IPS-18a (cell line): ENCODE measurements at regions not wholly inside any gene's neighbourhood (a gene's known extent, or its start where the extent isn't known, plus 50 kb on each side); places are given as distances from the start of the nearest gene placed in this dataset.

ENCODE experiments used
- H3K27ac ChIP-seq: one replicate; pipeline ENCODE4 v1.5.1; 2013; ENCODE audit warnings: low read length
- H3K27me3 ChIP-seq: one replicate; pipeline ENCODE4 v1.6.1; 2013; ENCODE audit warnings: mild to moderate bottlenecking, low read length; ENCODE audit not compliant: control insufficient read depth, insufficient read depth
- H3K36me3 ChIP-seq: one replicate; pipeline ENCODE4 v1.6.1; 2013; ENCODE audit warnings: low read depth, low read length; ENCODE audit not compliant: control insufficient read depth
- H3K4me1 ChIP-seq: one replicate; pipeline ENCODE4 v1.6.1; 2013; ENCODE audit warnings: low read depth, low read length; ENCODE audit not compliant: control insufficient read depth
- H3K4me3 ChIP-seq: one replicate; pipeline ENCODE4 v1.5.1; 2013; ENCODE audit warnings: low read length
- H3K9ac ChIP-seq: one replicate; pipeline ENCODE4 v1.6.1; 2013; ENCODE audit warnings: mild to moderate bottlenecking, low read length, moderate library complexity
- H3K9me3 ChIP-seq: one replicate; pipeline ENCODE4 v1.6.1; 2013; ENCODE audit warnings: low read depth, low read length; ENCODE audit not compliant: control insufficient read depth

- no peak overlapping the region for H3K4me3 ChIP-seq
- H3K27me3 ChIP-seq: no peaks in the 10 kb centered on the region
- H3K9ac ChIP-seq: no peak overlapping the region
- H3K36me3 ChIP-seq: no peaks in the 10 kb centered on the region
- H3K4me1 ChIP-seq: peaks cover 6% of the 10 kb centered on the region
- no peaks in the 10 kb centered on the region for H3K9me3 ChIP-seq
- H3K27ac ChIP-seq: no peak overlapping the region
These were observed 80.1 kb upstream of the PLSCR5 start for GRCh38 chr3:146685050-146685814.

DNA sequence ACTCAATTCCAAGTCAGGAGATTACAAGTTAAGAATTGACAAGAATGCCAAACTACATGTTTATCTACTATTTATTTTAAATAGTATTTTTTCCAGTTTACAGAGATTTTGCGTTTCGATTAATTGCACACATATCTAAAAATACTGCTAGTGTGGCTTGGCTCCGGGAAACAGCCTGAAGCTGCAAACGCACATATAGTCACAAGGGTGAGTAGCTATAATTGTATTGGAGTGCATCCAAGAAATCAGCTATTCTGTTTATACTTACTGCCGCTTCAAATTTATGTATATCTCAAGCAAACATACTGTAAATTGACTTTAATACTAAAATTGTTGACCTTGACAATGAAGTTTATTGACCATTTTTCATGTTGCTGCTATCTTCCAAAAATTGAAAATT lies 77.0 kb upstream of the PLSCR5 start:
- no peaks in the 10 kb centered on the region for H3K27me3 ChIP-seq
- no peak overlapping the region for H3K27ac ChIP-seq
- H3K4me3 ChIP-seq: no peak overlapping the region
- no peaks in the 10 kb centered on the region for H3K36me3 ChIP-seq
- H3K4me1 ChIP-seq: peaks cover 6% of the 10 kb centered on the region
- no peak overlapping the region for H3K9ac ChIP-seq
- H3K9me3 ChIP-seq: no peaks in the 10 kb centered on the region

GRCh38 chr3:146680617-146681016 lies 75.5 kb upstream of the PLSCR5 start:
- Histone ChIP-seq H3K27ac (no peak overlapping the region), H3K4me1 (peaks cover 6% of the 10 kb centered on the region), H3K9me3 (no peaks in the 10 kb centered on the region), H3K36me3 (no peaks in the 10 kb centered on the region), H3K4me3 (no peak overlapping the region), H3K9ac (no peak overlapping the region), H3K27me3 (no peaks in the 10 kb centered on the region)

DNA sequence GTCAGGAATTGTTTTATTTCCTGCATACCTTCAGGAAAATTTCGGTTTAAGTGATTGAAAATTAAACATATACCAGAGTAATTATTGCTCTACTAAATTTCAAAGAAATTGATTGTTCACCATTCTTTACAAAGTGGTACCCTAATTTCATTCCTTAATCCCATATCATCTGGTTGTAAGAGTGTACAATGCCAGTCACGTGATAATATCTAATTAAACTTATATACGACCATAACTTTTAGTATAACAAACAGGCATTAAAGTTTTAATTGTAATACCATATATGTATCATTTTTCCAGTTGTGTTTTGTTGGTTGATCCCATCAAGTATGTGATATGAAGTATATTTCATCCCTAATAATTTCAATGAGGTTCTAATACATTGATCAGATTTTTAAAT lies 74.8 kb upstream of the PLSCR5 start:
- Histone ChIP-seq H3K9me3 (no peaks in the 10 kb centered on the region), H3K27me3 (no peaks in the 10 kb centered on the region), H3K36me3 (no peaks in the 10 kb centered on the region), H3K9ac (no peak overlapping the region), H3K4me3 (no peak overlapping the region), H3K4me1 (peaks cover 6% of the 10 kb centered on the region), H3K27ac (no peak overlapping the region)

DNA sequence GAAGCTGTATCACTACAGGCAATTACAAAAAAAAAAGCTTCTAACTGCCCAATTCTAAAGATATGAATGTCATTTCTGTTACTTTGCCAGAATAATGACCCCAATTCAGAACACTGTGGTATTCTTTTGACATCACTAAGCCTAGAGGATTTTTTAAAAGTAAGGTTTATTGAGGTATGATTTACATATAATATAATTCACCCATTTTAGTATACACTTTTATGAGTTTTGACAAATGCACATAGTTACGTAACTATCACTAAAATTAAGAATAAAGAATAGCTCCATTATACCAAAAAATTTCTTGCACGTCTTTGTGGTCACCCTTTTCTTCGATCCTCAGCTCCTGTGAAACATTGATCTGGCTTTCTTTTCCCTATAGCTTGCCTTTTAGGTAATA lies 74.0 kb upstream of the PLSCR5 start:
- Histone ChIP-seq H3K4me3 (no peak overlapping the region), H3K9ac (no peak overlapping the region), H3K4me1 (peaks cover 6% of the 10 kb centered on the region)

GRCh38 chr3:146672941-146673340 lies 67.8 kb upstream of the PLSCR5 start:
- Histone ChIP-seq H3K4me1 (no peaks in the 10 kb centered on the region), H3K27ac (no peak overlapping the region), H3K4me3 (no peak overlapping the region), H3K27me3 (no peaks in the 10 kb centered on the region), H3K36me3 (no peaks in the 10 kb centered on the region), H3K9ac (no peak overlapping the region), H3K9me3 (no peaks in the 10 kb centered on the region)

More for the DNA sequence above, 74.0 kb upstream of the PLSCR5 start:
- Histone ChIP-seq H3K27me3 (no peaks in the 10 kb centered on the region), H3K9me3 (no peaks in the 10 kb centered on the region), H3K27ac (no peak overlapping the region), H3K36me3 (no peaks in the 10 kb centered on the region)

DNA sequence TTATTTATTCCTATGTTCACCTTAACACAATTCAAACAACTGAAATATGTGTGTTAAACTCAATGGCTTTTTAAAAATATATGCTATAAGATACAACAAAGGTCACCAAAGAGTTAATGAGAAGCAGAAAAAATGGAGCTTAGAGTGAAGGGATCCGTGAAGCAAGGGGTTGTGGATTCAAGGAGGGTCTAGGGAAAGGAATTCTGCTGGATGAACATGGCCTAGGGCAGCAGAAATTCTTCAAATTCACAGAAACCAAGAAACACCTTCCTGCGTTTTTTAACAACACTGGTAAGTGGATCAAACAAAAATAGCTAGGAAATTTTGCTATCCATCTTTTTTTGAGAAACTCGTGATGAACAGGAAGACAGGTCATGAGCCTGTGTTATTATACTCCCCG lies 59.3 kb upstream of the PLSCR5 start:
- Histone ChIP-seq H3K27ac (no peak overlapping the region), H3K9ac (no peak overlapping the region), H3K27me3 (no peaks in the 10 kb centered on the region), H3K4me3 (no peak overlapping the region), H3K9me3 (no peaks in the 10 kb centered on the region), H3K4me1 (no peaks in the 10 kb centered on the region), H3K36me3 (no peaks in the 10 kb centered on the region)

DNA sequence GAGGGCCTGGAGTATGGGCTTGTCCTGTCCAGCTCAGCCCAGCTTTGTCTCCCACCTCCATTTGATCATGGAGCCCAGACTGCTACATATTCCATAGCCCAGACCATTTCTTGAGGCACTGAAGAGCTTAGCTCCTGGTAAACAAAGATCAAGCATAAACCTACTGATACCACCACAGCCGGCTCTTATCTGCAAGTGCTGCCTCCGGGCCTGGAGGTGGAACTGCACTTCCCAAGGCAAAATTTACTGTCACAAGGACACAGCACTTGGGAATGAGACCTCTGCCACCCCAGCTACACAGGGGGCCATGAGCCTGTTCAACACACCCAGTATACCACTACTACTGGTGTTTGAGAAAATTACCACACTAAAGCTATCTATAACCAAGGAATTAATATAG lies 53.7 kb upstream of the PLSCR5 start:
- no peak overlapping the region for H3K9ac ChIP-seq
- no peaks in the 10 kb centered on the region for H3K36me3 ChIP-seq
- H3K9me3 ChIP-seq: no peaks in the 10 kb centered on the region
- H3K27me3 ChIP-seq: no peaks in the 10 kb centered on the region
- H3K27ac ChIP-seq: no peak overlapping the region
- H3K4me1 ChIP-seq: peaks cover 11% of the 10 kb centered on the region
- no peak overlapping the region for H3K4me3 ChIP-seq

GRCh38 chr3:146655333-146655996 lies 50.3 kb upstream of the PLSCR5 start:
- no peaks in the 10 kb centered on the region for H3K36me3 ChIP-seq
- no peak overlapping the region for H3K9ac ChIP-seq
- H3K27me3 ChIP-seq: no peaks in the 10 kb centered on the region
- H3K27ac ChIP-seq: no peak overlapping the region
- peaks cover 13% of the 10 kb centered on the region for H3K4me1 ChIP-seq
- no peaks in the 10 kb centered on the region for H3K9me3 ChIP-seq
- no peak overlapping the region for H3K4me3 ChIP-seq
